Fibroblast of upper back skin (primary cell): ENCODE measurements at regions not wholly inside any gene's neighbourhood (a gene's known extent, or its start where the extent isn't known, plus 50 kb on each side); places are given as distances from the start of the nearest gene placed in this dataset.

Source experiments
- DNase-seq: peaks from one replicate; pipeline ENCODE4 v3.0.0-alpha.2; 2013

- peak; percentile 56 for DNase-seq
Measured at GRCh38 chr15:39363761-39364586, 216.9 kb upstream of the THBS1 start.

DNA sequence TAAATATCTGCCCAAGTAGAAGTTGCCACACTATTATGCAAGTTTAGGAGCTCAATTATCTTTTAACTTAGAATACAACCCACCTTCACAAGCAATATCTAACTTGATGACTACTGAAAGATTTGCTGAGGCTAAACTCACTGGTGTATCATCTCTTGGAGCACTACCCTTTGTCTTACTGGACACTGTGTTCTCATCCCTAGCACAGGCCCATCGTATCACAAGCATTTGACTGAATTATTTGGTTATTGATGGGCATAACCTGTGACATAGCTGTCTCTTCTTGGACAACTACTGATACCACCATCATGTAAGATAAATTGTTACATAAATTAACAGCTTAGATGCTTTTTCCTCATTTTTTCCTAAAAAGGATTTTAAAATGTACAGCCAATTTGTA, 216.2 kb upstream of the THBS1 start:
- DNase-seq = no peak

- DNase-seq = peak; percentile 81
Measured at GRCh38 chr15:39365161-39365560, 215.7 kb upstream of the THBS1 start.

DNA sequence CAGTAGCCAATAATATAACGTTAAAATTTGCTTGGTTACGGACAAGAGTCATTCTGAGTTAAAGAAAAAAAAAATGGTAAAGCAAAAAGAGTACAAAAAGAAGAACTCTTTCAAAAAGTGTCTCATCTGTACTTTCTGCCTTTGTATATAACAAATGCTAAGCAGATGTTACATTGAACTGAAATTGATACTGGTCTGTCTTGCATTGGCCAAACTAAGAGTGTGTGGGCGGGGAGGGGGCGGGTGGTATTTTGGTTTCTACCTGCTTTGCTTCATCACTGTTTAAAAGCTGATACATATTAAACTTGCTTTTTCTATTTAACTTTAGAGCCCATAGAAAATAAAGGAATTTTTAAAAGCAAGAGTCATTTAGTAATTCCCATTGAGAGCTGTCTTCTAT, 215.0 kb upstream of the THBS1 start:
- DNase-seq = no peak

DNA sequence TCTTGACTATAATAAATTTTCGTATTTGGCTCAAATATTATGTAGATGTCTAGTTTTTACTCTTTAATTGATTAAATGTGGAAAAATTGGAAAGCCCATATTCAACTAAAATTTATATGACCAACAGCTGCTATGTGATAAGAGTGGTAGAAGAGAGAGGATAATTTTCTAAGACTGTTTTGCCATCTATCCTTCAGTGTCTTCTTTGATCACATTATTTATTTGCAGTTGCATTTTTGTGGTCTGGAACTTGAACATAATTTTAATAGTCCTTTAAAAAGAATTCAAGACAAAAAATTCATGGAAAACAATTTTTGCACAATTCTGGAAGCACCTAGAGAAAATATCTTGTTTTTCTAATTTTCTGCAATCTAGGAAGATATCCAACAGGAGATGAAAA, 213.3 kb upstream of the THBS1 start:
- DNase-seq = peak; percentile 80

GRCh38 chr15:39369768-39370167, 211.1 kb upstream of the THBS1 start:
- no peak for DNase-seq

DNA sequence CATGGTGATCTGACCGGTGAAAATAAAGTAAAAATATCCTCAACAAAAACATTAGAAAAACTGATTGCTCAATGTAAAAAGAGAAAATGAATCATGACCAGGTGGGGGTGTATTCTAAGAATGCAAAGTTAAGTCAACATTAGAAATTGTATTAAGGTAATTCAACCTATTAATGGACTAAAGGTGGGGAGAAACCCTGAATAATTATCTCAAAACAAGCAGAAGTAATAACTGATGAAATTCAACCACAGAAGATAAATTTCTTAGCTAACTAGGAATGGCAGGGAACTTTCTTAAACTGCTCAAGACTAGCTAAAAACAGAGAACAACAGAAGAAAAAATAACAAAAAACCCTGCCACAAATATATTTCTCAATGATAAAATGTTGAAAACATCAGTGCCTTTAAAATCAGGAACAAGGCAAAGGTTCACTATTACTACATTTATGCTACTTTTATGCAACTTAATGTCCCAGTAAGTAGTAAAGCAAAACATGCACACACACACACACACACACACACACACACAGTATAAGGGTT, 204.4 kb upstream of the THBS1 start:
- DNase-seq = no peak

DNA sequence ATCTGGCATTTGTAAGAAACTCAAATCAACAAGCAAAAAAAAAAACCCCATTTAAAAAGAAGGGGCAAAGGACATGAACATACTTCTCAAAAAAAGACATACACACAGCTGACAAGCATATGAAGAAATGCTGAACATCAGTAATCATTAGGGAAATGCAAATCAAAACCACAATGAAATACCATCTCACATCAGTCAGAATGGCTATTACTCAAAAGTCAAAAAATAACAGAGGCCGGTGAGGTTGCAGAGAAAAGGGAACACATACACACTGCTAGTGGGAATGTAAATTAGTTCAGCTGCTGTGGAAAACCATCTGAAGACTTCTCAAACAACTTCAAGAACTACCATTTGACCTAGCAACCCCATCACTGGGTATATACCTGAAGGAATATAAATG, 199.4 kb upstream of the THBS1 start:
- DNase-seq = peak; percentile 81

DNA sequence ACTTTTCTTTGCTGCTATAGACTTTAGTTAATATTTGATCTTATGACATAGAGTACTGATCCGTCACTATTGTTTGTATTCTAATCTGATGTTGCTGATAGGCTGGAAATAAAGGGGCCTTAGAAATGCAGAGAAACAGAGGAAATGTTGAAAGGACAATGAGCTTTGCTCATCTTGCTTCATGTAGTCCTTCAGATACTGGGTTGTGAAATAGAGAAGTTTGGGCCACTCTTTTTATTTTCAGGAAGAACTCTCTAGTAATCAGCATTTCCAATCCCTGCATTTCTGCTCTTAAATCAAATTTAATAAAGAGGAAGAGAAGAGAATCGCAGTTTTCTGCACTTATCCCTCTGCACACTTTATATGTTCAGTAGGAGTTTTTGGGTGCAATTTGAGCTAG, 192.8 kb upstream of the THBS1 start:
- no peak for DNase-seq

DNA sequence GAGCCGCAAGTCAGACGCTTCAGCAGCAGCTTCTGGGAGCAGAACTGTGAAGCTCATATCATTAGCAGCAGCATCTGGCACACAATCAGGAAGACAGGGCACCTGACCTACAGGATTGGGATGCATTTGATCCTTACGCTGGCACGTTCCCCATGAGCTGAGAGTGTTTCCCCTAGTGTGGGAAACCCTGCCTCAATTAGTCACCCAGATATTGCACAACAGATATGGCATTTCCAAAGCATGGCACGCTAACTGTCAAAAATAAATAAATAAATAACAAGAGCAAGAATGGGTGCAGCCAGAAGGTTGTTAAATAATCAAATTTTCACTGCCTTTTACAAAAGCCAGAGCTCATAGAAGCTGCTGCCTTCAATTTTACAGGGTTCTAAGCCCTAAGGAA, 189.6 kb upstream of the THBS1 start:
- DNase-seq = no peak

DNA sequence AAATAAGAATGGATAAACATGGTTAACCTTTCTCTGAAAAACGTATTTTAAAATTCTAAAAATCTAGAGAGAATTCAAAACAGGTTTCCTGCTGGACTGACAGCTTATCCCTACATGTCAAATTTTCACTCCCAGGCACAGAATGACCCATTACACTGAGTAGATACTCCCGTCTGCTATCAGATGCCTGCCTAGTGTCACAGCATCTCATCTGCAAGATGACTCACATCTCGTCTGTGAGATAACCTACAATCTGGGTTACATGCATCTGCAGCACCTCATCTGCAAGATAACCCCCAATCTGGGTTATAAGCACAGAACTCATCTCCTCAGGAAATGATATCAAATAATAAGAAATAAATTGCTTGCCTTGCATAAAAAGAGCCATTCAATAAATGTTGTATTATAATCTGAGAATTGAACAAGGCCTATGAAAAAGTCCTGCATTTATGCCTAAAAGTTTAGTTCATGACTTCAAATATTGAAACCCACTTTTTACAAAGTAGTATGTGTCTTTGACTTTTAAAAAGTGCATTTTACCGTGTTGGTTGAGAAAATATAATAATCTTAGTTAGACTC, 188.3 kb upstream of the THBS1 start:
- DNase-seq = no peak

DNA sequence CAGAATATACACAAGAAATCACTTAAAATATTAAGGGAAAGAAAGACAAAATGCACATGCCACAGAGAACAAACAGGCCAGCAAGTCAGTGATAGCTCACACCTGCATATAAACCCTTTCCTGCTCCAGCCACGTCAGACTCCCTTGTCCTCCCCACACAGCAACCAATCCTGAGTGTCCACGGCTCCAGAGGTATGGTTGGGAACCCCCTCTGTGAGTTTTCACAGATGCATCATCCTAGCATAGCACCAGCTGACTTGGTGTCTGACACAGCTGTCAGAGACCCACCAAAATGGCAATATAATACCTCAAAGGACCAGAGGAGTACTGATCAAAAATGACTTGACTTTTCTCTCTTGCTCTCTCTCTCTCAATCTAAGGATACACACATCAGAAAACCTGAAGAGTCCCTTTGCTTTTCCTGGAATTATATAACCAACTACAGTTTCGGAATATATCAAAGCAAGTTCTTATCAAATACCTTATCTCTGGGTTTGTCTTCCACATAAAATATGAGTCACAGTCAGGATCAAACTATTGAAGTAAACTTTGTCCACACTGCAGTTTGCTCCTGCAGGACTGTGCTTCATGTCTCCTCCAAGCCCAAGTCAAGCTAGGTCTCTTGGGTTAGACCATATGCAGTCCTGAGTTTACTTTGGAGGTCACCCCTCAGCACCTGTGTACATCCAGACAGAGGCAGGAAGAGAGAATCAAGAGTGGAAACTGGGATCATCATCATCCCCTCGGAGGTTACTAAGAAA, 187.1 kb upstream of the THBS1 start:
- DNase-seq = no peak

GRCh38 chr15:39394496-39394895, 186.4 kb upstream of the THBS1 start:
- no peak for DNase-seq

GRCh38 chr15:39396979-39397615, 183.8 kb upstream of the THBS1 start:
- DNase-seq = no peak

GRCh38 chr15:39397883-39398282, 183.0 kb upstream of the THBS1 start:
- DNase-seq = no peak

GRCh38 chr15:39399600-39399999, 181.3 kb upstream of the THBS1 start:
- DNase-seq = no peak

GRCh38 chr15:39400002-39400401, 180.9 kb upstream of the THBS1 start:
- no peak for DNase-seq

- DNase-seq = no peak
Measured at GRCh38 chr15:39400821-39401550, 179.9 kb upstream of the THBS1 start.

DNA sequence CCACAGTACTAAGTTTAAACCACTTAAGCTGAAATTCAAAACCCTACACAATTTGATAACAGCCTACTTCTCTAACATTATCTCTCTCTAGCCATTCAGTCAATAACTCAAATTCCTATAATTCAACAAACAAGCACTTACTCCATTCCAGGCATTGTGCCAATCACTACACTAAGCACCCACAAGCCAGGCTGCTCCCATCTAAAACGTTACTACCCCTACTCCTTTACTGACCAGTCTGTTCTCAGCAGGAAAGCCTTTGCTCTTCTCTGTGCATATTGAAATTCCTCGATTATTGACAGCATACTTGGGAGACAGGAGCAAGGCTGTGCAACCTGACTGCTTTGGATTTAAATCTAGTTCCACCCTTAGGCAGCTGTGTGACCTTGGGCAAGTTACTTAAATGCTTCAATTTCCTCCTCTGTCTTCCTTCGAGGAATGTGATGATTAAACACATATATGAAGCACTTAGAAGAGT, 177.2 kb upstream of the THBS1 start:
- DNase-seq = peak; percentile 79

DNA sequence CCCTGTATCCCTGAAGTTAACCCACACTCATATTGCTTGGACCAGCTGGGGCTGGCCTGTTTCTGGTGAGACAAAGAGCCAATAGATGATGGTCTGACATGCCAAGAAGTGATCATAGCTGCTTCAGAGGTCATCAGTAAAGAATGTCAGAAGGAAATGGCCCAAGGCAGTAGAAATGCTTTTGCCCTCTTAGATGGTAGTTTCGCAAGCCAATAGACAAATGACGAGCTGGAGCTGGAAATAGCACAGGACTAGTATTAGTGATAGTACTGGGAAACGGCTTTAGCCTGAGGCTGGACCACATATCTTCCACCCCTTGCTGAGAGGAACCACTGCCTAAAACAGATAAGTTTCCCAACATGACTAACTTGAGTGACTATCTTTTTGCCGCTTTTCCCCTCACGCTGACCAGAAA, 176.1 kb upstream of the THBS1 start:
- DNase-seq = peak; percentile 93

- DNase-seq = no peak
Measured at GRCh38 chr15:39406485-39406884, 174.4 kb upstream of the THBS1 start.

DNA sequence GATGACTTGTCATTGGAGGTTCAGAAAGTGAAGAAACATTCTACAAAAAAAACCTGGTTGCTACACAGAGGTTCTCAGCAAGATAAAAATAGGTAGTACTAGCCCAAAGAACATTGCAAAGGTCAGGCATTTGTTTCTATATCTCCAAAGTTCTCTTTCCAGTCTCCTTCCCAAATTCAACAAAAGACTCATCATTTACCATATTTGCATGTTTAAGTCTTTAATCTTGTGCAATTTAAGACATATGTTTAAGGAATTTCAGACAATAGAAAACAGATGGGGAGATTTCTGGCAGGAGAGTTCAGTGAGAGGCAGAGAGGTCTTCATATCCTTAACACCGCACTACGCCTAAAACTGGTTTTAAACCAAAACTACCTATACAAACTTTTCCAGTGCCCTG, 173.8 kb upstream of the THBS1 start:
- peak; percentile 92 for DNase-seq
